DMS114 treated with DMSO at 0.1 percent for 48 hours (cell line): ENCODE measurements at regions not wholly inside any gene's neighbourhood (a gene's known extent, or its start where the extent isn't known, plus 50 kb on each side); places are given as distances from the start of the nearest gene placed in this dataset.

ENCODE experiments used
- DNase-seq: peaks from one replicate; lab custom pipeline; 2025; ENCODE audit not compliant: unreplicated experiment; lab: John Stamatoyannopoulos, UW

GRCh38 chr3:30201715-30202114 lies 404.7 kb upstream of the TGFBR2 start:
- DNase-seq, result no peak

GRCh38 chr3:30203301-30203700 lies 403.1 kb upstream of the TGFBR2 start:
- no peak for DNase-seq

GRCh38 chr3:30204126-30204525 lies 402.3 kb upstream of the TGFBR2 start:
- DNase-seq, result no peak

- no peak for DNase-seq
These were observed 400.4 kb upstream of the TGFBR2 start for GRCh38 chr3:30206051-30206450.

- no peak for DNase-seq
These were observed 384.8 kb upstream of the TGFBR2 start for GRCh38 chr3:30221619-30222018.

GRCh38 chr3:30222441-30222840 lies 384.0 kb upstream of the TGFBR2 start:
- no peak for DNase-seq

GRCh38 chr3:30225021-30225420 lies 381.4 kb upstream of the TGFBR2 start:
- no peak for DNase-seq

GRCh38 chr3:30226601-30227151 lies 379.7 kb upstream of the TGFBR2 start:
- no peak for DNase-seq

- DNase-seq, result no peak
These were observed 378.7 kb upstream of the TGFBR2 start for GRCh38 chr3:30227571-30228301.

- no peak for DNase-seq
These were observed 378.1 kb upstream of the TGFBR2 start for GRCh38 chr3:30228302-30228631.

GRCh38 chr3:30231277-30232141 lies 374.9 kb upstream of the TGFBR2 start:
- DNase-seq, result no peak

- no peak for DNase-seq
These were observed 374.3 kb upstream of the TGFBR2 start for GRCh38 chr3:30232142-30232541.

- DNase-seq, result no peak
These were observed 372.3 kb upstream of the TGFBR2 start for GRCh38 chr3:30233913-30234646.

GRCh38 chr3:30236011-30236410 lies 370.4 kb upstream of the TGFBR2 start:
- no peak for DNase-seq

GRCh38 chr3:30241721-30242120 lies 364.7 kb upstream of the TGFBR2 start:
- no peak for DNase-seq

- DNase-seq, result no peak
These were observed 360.4 kb upstream of the TGFBR2 start for GRCh38 chr3:30245858-30246622.

- no peak for DNase-seq
These were observed 358.0 kb upstream of the TGFBR2 start for GRCh38 chr3:30248423-30248822.

- no peak for DNase-seq
These were observed 353.9 kb upstream of the TGFBR2 start for GRCh38 chr3:30252474-30252873.

GRCh38 chr3:30253832-30254231 lies 352.6 kb upstream of the TGFBR2 start:
- DNase-seq, result no peak

- DNase-seq, result no peak
These were observed 349.9 kb upstream of the TGFBR2 start for GRCh38 chr3:30256474-30256873.
